ENCODE measurements at regions not wholly inside any gene's neighbourhood (a gene's known extent, or its start where the extent isn't known, plus 50 kb on each side); places are given as distances from the start of the nearest gene placed in this dataset.

DNA sequence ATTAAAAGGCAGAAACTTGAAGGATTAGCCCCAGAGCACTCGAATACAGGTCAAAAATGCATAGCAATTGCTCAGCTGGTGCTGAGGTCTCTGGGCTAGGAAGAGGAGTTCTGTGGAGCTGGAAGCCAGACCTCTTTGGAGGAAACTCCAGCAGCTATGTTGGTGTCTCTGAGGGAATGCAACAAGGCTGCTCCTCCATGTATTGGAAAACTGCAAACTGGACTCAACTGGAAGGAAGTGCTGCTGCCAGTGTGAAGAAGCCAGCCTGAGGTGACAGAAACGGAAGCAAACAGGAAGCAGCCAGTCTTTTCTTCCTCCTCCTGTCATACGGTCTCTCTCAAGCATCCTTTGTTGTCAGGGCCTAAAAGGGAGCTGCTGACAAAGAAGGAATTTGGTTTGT, 233.4 kb upstream of the FGGY start:
- Histone ChIP-seq H3K4me1 (ENCODE audit: control insufficient read depth, insufficient read depth, low read length) (peaks cover 9% of the 10 kb centered on the region), H3K9me3 (ENCODE audit: control insufficient read depth, low read length) (no peaks in the 10 kb centered on the region), H3K9ac (ENCODE audit: extremely low read depth, low read length, poor library complexity, severe bottlenecking) (no peak overlapping the region), H3K27me3 (ENCODE audit: control insufficient read depth, insufficient read depth, low read length, poor library complexity, severe bottlenecking) (no peaks in the 10 kb centered on the region), H3K36me3 (ENCODE audit: control insufficient read depth, insufficient read depth, low read length) (no peaks in the 10 kb centered on the region), H3K4me3 (ENCODE audit: low read length) (peak overlapping the region; percentile 32), H3K27ac (ENCODE audit: low read depth, low read length) (no peak overlapping the region)
- peaks cover 43% of the 10 kb centered on the region for H3K4me1 Mint-ChIP-seq
- DNase-seq = peak; percentile 62
- WGBS, 2 experiments (ENCODE audit: insufficient coverage in 1 of 2, insufficient read length in 1 of 2) = 27 to 30% methylated on average over 2 to 3 of the region's 3 CpGs
- TF ChIP-seq, protein P1, sequence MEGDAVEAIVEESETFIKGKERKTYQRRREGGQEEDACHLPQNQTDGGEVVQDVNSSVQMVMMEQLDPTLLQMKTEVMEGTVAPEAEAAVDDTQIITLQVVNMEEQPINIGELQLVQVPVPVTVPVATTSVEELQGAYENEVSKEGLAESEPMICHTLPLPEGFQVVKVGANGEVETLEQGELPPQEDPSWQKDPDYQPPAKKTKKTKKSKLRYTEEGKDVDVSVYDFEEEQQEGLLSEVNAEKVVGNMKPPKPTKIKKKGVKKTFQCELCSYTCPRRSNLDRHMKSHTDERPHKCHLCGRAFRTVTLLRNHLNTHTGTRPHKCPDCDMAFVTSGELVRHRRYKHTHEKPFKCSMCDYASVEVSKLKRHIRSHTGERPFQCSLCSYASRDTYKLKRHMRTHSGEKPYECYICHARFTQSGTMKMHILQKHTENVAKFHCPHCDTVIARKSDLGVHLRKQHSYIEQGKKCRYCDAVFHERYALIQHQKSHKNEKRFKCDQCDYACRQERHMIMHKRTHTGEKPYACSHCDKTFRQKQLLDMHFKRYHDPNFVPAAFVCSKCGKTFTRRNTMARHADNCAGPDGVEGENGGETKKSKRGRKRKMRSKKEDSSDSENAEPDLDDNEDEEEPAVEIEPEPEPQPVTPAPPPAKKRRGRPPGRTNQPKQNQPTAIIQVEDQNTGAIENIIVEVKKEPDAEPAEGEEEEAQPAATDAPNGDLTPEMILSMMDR (conservative IDR thresholded peaks at IDR 0.05) = no peak
- no peaks in the 10 kb centered on the region for H3K9me3 Mint-ChIP-seq
- H3K27me3 Mint-ChIP-seq (ENCODE audit: insufficient read depth) = peaks cover 2% of the 10 kb centered on the region
- peak overlapping the region; percentile 89 for H3K27ac Mint-ChIP-seq
- H3K36me3 Mint-ChIP-seq (ENCODE audit: low read depth) = no peaks in the 10 kb centered on the region
- no peak overlapping the region for H3K4me3 Mint-ChIP-seq

DNA sequence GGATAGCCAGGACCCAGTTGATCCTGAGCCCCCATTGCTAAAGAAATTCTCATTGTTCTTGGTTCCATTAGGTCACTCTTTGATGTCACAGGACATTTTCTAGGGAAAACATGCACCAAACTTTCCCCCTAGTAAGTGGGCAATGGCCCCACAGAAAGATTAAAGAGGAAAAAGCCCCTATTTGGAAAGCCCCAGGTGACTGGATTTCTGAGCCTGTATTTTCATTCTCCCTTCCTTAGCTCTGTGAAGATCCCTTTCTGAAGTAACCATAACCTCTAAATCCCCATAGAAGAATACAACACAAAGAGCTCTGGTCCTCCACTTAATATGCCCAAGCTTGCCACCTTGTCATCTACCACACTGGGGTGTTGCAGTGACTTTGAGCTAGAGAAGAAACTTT, 232.3 kb upstream of the FGGY start:
- Mint-ChIP-seq H3K36me3 (ENCODE audit: low read depth) (no peaks in the 10 kb centered on the region), H3K4me3 (no peak overlapping the region), H3K4me1 (peaks cover 39% of the 10 kb centered on the region), H3K27ac (no peak overlapping the region), H3K9me3 (no peaks in the 10 kb centered on the region), H3K27me3 (ENCODE audit: insufficient read depth) (peaks cover 2% of the 10 kb centered on the region)
- no peak overlapping the region for H3K27ac ChIP-seq (ENCODE audit: low read depth, low read length)
- no peak overlapping the region for H3K9ac ChIP-seq (ENCODE audit: extremely low read depth, low read length, poor library complexity, severe bottlenecking)
- no peak for DNase-seq
- H3K9me3 ChIP-seq (ENCODE audit: control insufficient read depth, low read length) = no peaks in the 10 kb centered on the region
- H3K27me3 ChIP-seq (ENCODE audit: control insufficient read depth, insufficient read depth, low read length, poor library complexity, severe bottlenecking) = no peaks in the 10 kb centered on the region
- no peaks in the 10 kb centered on the region for H3K36me3 ChIP-seq (ENCODE audit: control insufficient read depth, insufficient read depth, low read length)
- TF ChIP-seq, protein P1 (conservative IDR thresholded peaks at IDR 0.05) = no peak
- peaks cover 9% of the 10 kb centered on the region for H3K4me1 ChIP-seq (ENCODE audit: control insufficient read depth, insufficient read depth, low read length)
- H3K4me3 ChIP-seq (ENCODE audit: low read length) = no peak overlapping the region

DNA sequence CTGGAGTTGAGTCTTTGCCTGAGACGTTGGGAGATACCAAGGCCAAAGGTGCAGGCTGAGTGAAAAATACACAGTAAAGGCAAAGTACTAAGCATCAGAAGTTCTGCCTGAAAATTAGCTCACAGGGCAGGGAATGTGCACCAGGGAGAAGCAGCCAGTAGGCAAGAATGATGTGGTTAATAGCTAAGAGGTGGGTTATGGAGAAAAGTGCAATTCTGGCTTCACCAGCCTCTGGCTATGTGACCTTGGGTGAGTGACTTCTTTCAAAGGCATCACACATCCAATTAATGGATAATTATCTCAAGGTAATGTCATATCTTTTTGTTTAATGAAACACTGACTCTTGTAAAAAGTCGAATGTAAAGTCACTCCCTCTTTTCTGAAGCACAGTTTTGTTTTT, 230.7 kb upstream of the FGGY start:
- Histone ChIP-seq H3K27me3 (ENCODE audit: control insufficient read depth, insufficient read depth, low read length, poor library complexity, severe bottlenecking) (no peaks in the 10 kb centered on the region), H3K9ac (ENCODE audit: extremely low read depth, low read length, poor library complexity, severe bottlenecking) (no peak overlapping the region), H3K36me3 (ENCODE audit: control insufficient read depth, insufficient read depth, low read length) (no peaks in the 10 kb centered on the region), H3K27ac (ENCODE audit: low read depth, low read length) (no peak overlapping the region), H3K9me3 (ENCODE audit: control insufficient read depth, low read length) (no peaks in the 10 kb centered on the region), H3K4me1 (ENCODE audit: control insufficient read depth, insufficient read depth, low read length) (peaks cover 9% of the 10 kb centered on the region), H3K4me3 (ENCODE audit: low read length) (no peak overlapping the region)
- H3K27ac Mint-ChIP-seq = no peak overlapping the region
- H3K27me3 Mint-ChIP-seq (ENCODE audit: insufficient read depth) = peaks cover 2% of the 10 kb centered on the region
- no peaks in the 10 kb centered on the region for H3K36me3 Mint-ChIP-seq (ENCODE audit: low read depth)
- peaks cover 49% of the 10 kb centered on the region for H3K4me1 Mint-ChIP-seq
- H3K4me3 Mint-ChIP-seq = no peak overlapping the region
- TF ChIP-seq, protein P1 (conservative IDR thresholded peaks at IDR 0.05) = no peak
- DNase-seq = no peak
- H3K9me3 Mint-ChIP-seq = no peaks in the 10 kb centered on the region
- WGBS, 2 experiments (ENCODE audit: insufficient coverage in 1 of 2, insufficient read length in 1 of 2) = 89 to 90% methylated on average over 1 to 2 of the region's 2 CpGs

Measured in endodermal cell (in vitro differentiated cells).